ENCODE measurements at regions not wholly inside any gene's neighbourhood (a gene's known extent, or its start where the extent isn't known, plus 50 kb on each side); places are given as distances from the start of the nearest gene placed in this dataset.

- in situ Hi-C loops (cut with MboI; ENCODE audit: low sequenced_read_pairs) (no loop called here), intact Hi-C loops (cut with micrococcal nuclease) (no loop called here), dilution Hi-C loops (cut with HindIII; ENCODE audit: low sequenced_read_pairs, unreplicated experiment) (no loop called here)
- H3K4ac ChIP-seq (ENCODE audit: low read depth, low read length), result peak overlapping the region; percentile 93
- peak overlapping the region; percentile 19 for H3K4me2 ChIP-seq (ENCODE audit: low read depth, low read length)
- H2AK5ac ChIP-seq (ENCODE audit: low read depth, low read length), result peak overlapping the region; percentile 99
- H3K9me3 ChIP-seq (ENCODE audit: control insufficient read depth, insufficient read depth, low read length), result no peaks in the 10 kb centered on the region
- ATAC-seq (ENCODE audit: low read depth) (peak; percentile 93), DNase-seq (peak; percentile 91)
- peak overlapping the region; percentile 75 for H2BK5ac ChIP-seq (ENCODE audit: low read depth, low read length, poor library complexity, severe bottlenecking)
- ChIA-PET POLR2A (ENCODE audit: unreplicated experiment) (no interaction called here), CTCF (no interaction called here)
- no peak overlapping the region for H3K4me3 ChIP-seq (ENCODE audit: insufficient read depth, low read depth, low read length)
- peaks cover 7% of the 10 kb centered on the region for H3K9me1 ChIP-seq (ENCODE audit: insufficient read depth, low read length)
- peak overlapping the region; percentile 93; the same call in 2 of the 3 replicates for H2BK15ac ChIP-seq (ENCODE audit: low read depth, low read length)
- peak overlapping the region; percentile 92 for H2BK120ac ChIP-seq (ENCODE audit: low read depth, low read length)
- 14% methylated on average over 1 of the region's 2 CpGs; no CpG with 5 or more reads in 1 of the 2 experiments for WGBS, 2 experiments (ENCODE audit: extremely low coverage in 2 of 2, insufficient read length in 1 of 2)
- peak overlapping the region; percentile 98 for H2BK20ac ChIP-seq (ENCODE audit: low read depth, low read length)
- H4K8ac ChIP-seq (ENCODE audit: low read depth in 2 of 2, low read length in 2 of 2), result peak overlapping the region; percentile 21 to 87; a peak in 3 of 4 replicates
- H3K36me3 ChIP-seq (ENCODE audit: control insufficient read depth, insufficient read depth, low read length), result no peaks in the 10 kb centered on the region
- H3K79me1 ChIP-seq (ENCODE audit: low read depth in 1 of 2, low read length in 2 of 2), result no peaks in the 10 kb centered on the region
- H3K27ac ChIP-seq (ENCODE audit: insufficient read depth, low read length), result peak overlapping the region; percentile 81
- H4K5ac ChIP-seq (ENCODE audit: low read depth, low read length), result peak overlapping the region; percentile 20
- H3K9ac ChIP-seq (ENCODE audit: low read depth, low read length), result no peak overlapping the region
- H3K27me3 ChIP-seq (ENCODE audit: control insufficient read depth, insufficient read depth, low read length), result no peaks in the 10 kb centered on the region
- peak overlapping the region; percentile 91 for H3K23ac ChIP-seq (ENCODE audit: low read depth, low read length)
- H2AK9ac ChIP-seq (replicated peaks; ENCODE audit: low read depth, low read length, poor library complexity), result peak overlapping the region; percentile 43
- peak overlapping the region; percentile 63 for H4K91ac ChIP-seq (ENCODE audit: insufficient read depth, low read depth, low read length)
- H3K4me1 ChIP-seq (ENCODE audit: control insufficient read depth, insufficient read depth, low read length), result peaks cover 11% of the 10 kb centered on the region
- peak overlapping the region; percentile 25; the same call in 1 of the 2 replicates for H3K56ac ChIP-seq (ENCODE audit: extremely low read depth, insufficient read depth, low read length)
- H4K20me1 ChIP-seq (ENCODE audit: insufficient read depth, low read length), result no peaks in the 10 kb centered on the region
- H2AFZ ChIP-seq (replicated peaks; ENCODE audit: low read length, poor library complexity), result peak overlapping the region; percentile 77
- no TSS peak for BruUV-seq (replicated peaks)
- H3K14ac ChIP-seq (replicated peaks; ENCODE audit: low read depth, low read length), result peak overlapping the region; percentile 70
- peak overlapping the region; percentile 35 for H3K18ac ChIP-seq (ENCODE audit: low read depth, low read length)
- TF ChIP-seq BHLHE40 (IDR thresholded peaks at IDR 0.05; ENCODE audit: low read depth, low read length), result 0 out of 2 replicates have a peak, but pooled peaks have one; percentile 41
- no peak for TF ChIP-seq RCOR1 (IDR thresholded peaks at IDR 0.05; ENCODE audit: insufficient replicate concordance, low read length)
- no peak for TF ChIP-seq MXI1 (IDR thresholded peaks at IDR 0.05; ENCODE audit: borderline replicate concordance, low read depth, low read length)
- TF ChIP-seq CTCF (conservative IDR thresholded peaks at IDR 0.05; ENCODE audit: low read depth, low read length), result no peak
- TF ChIP-seq USF2 (IDR thresholded peaks at IDR 0.05; ENCODE audit: low read depth, low read length), result no peak
- TF ChIP-seq RFX5 (IDR thresholded peaks at IDR 0.05; ENCODE audit: low read depth, low read length), result no peak
- peak; percentile 27; the same call in 1 of the 2 replicates for TF ChIP-seq MAZ (IDR thresholded peaks at IDR 0.05; ENCODE audit: borderline replicate concordance, low read depth, low read length)
- no peak for TF ChIP-seq ELK1 (IDR thresholded peaks at IDR 0.05; ENCODE audit: borderline replicate concordance, low read depth, low read length)
- peak; percentile 75 for TF ChIP-seq MAFK (IDR thresholded peaks at IDR 0.05; ENCODE audit: low read depth, low read length)
- no peak for TF ChIP-seq SMC3 (IDR thresholded peaks at IDR 0.05; ENCODE audit: low read depth, low read length)
- TF ChIP-seq CEBPB (IDR thresholded peaks at IDR 0.05; ENCODE audit: low read depth, low read length), result 0 out of 2 replicates have a peak, but pooled peaks have one; percentile 41
- no peak for TF ChIP-seq NFE2L2 (IDR thresholded peaks at IDR 0.05; ENCODE audit: low read depth, low read length)
- TF ChIP-seq RAD21 (IDR thresholded peaks at IDR 0.05; ENCODE audit: low read length), result peak; percentile 6; the same call in 1 of the 2 replicates
- TF ChIP-seq POLR2A (IDR thresholded peaks at IDR 0.05; ENCODE audit: low read depth, low read length), result no peak
- TF ChIP-seq FOS (IDR thresholded peaks at IDR 0.05; ENCODE audit: low read depth, low read length), result peak; percentile 76
Observed at GRCh38 chr3:150106740-150107428, 136.2 kb upstream of the PFN2 start.

Data from IMR-90 (cell line).